Peyer's patch (tissue), 4 donors: ENCODE measurements at regions not wholly inside any gene's neighbourhood (a gene's known extent, or its start where the extent isn't known, plus 50 kb on each side); places are given as distances from the start of the nearest gene placed in this dataset.

Experiments used
- DNase-seq, 3 donors: peaks; one replicate each; pipeline ENCODE4 v3.0.0-alpha.2; 2017 to 2019
- H3K27ac ChIP-seq, 4 donors: fragments of 200-600 bp; sonication (generic); one replicate each; pipeline ENCODE4 v1.5.1; 2016 to 2019
- H3K27me3 ChIP-seq, 2 donors: fragments of 200-600 bp; sonication (generic); one replicate each; pipeline ENCODE4 v1.5.1; 2019
- H3K36me3 ChIP-seq, 3 donors: fragments of 200-600 bp; sonication (generic); one replicate each; pipeline ENCODE4 v1.5.1; 2016 to 2019
- H3K4me1 ChIP-seq, 4 donors: fragments of 200-600 bp; sonication (generic); one replicate each; pipeline ENCODE4 v1.5.1; 2016 to 2019
- H3K4me3 ChIP-seq, 4 donors: fragments of 200-600 bp; sonication (generic); 1 replicate in 3 of 4; 2 replicates in 1 of 4; pipeline ENCODE4 v1.5.1; 2016 to 2019; ENCODE audit warnings: mild to moderate bottlenecking in 1 of 4
- H3K9me3 ChIP-seq, 4 donors: fragments of 200-600 bp; sonication (generic); one replicate each; pipeline ENCODE4 v1.5.1; 2016 to 2019; ENCODE audit warnings: mild to moderate bottlenecking in 1 of 4
- CTCF ChIP-seq, 6 experiments: fragments of 450-650 bp in 4 of 6; fragments of 200-600 bp in 2 of 6; sonication (generic) in 1 of 6; IDR thresholded peaks; one replicate each; pipeline ENCODE4 v1.5.1; 2017 to 2019; ENCODE audit warnings: antibody characterized with exemption in 6 of 6, mild to moderate bottlenecking in 3 of 6, moderate library complexity in 1 of 6
- POLR2A ChIP-seq, 2 donors: fragments of 450-650 bp; IDR thresholded peaks; one replicate each; pipeline ENCODE4 v1.5.1; 2017; ENCODE audit warnings: antibody characterized with exemption in 2 of 2, mild to moderate bottlenecking in 2 of 2, moderate library complexity in 2 of 2

- Histone ChIP-seq H3K27me3 (no peaks in the 10 kb centered on the region), H3K36me3 (no peaks in the 10 kb centered on the region), H3K4me3 (no peak overlapping the region), H3K27ac (no peak overlapping the region), H3K9me3 (no peaks in the 10 kb centered on the region), H3K4me1 (no peaks in the 10 kb centered on the region)
- TF ChIP-seq POLR2A (IDR thresholded peaks at IDR 0.05): no peak
- no peak for TF ChIP-seq CTCF (IDR thresholded peaks at IDR 0.05)
- no peak for DNase-seq
Measured at GRCh38 chr14:87397499-87397898, 595.5 kb downstream of the GALC start.

- H3K4me3 ChIP-seq: no peak overlapping the region
- H3K27ac ChIP-seq: no peak overlapping the region
- no peaks in the 10 kb centered on the region for H3K36me3 ChIP-seq
- no peaks in the 10 kb centered on the region for H3K9me3 ChIP-seq
- no peak for DNase-seq
- no peaks in the 10 kb centered on the region for H3K27me3 ChIP-seq
- H3K4me1 ChIP-seq: no peaks in the 10 kb centered on the region
- no peak for TF ChIP-seq CTCF (IDR thresholded peaks at IDR 0.05)
- no peak for TF ChIP-seq POLR2A (IDR thresholded peaks at IDR 0.05)
Measured at GRCh38 chr14:87391066-87391465, 601.9 kb downstream of the GALC start.

- no peak overlapping the region for H3K4me3 ChIP-seq
- no peaks in the 10 kb centered on the region for H3K27me3 ChIP-seq
- DNase-seq: no peak
- H3K36me3 ChIP-seq: no peaks in the 10 kb centered on the region
- H3K4me1 ChIP-seq: no peaks in the 10 kb centered on the region
- TF ChIP-seq POLR2A (IDR thresholded peaks at IDR 0.05) (no peak), CTCF (IDR thresholded peaks at IDR 0.05) (no peak)
- H3K27ac ChIP-seq: no peak overlapping the region
- H3K9me3 ChIP-seq: no peaks in the 10 kb centered on the region
Measured at GRCh38 chr14:87388946-87389345, 604.0 kb downstream of the GALC start.

- peaks cover 0 to 5% (median 0%) of the 10 kb centered on the region in 4 donors for H3K9me3 ChIP-seq
- no peaks in the 10 kb centered on the region for H3K36me3 ChIP-seq
- no peak overlapping the region for H3K27ac ChIP-seq
- no peaks in the 10 kb centered on the region for H3K4me1 ChIP-seq
- H3K4me3 ChIP-seq: no peak overlapping the region
- no peaks in the 10 kb centered on the region for H3K27me3 ChIP-seq
- no peak for TF ChIP-seq CTCF (IDR thresholded peaks at IDR 0.05)
- no peak for TF ChIP-seq POLR2A (IDR thresholded peaks at IDR 0.05)
- no peak for DNase-seq
Measured at GRCh38 chr14:87387806-87388205, 605.2 kb downstream of the GALC start.

- Histone ChIP-seq H3K9me3 (peaks cover 0 to 5% (median 0%) of the 10 kb centered on the region in 4 donors), H3K27me3 (no peaks in the 10 kb centered on the region), H3K27ac (no peak overlapping the region), H3K4me1 (no peaks in the 10 kb centered on the region), H3K36me3 (no peaks in the 10 kb centered on the region), H3K4me3 (no peak overlapping the region)
- TF ChIP-seq CTCF (IDR thresholded peaks at IDR 0.05) (no peak), POLR2A (IDR thresholded peaks at IDR 0.05) (no peak)
- no peak for DNase-seq
Measured at GRCh38 chr14:87386524-87386923, 606.5 kb downstream of the GALC start.

- H3K36me3 ChIP-seq: no peaks in the 10 kb centered on the region
- H3K27ac ChIP-seq: no peak overlapping the region
- H3K4me3 ChIP-seq: no peak overlapping the region
- TF ChIP-seq CTCF (IDR thresholded peaks at IDR 0.05) (no peak), POLR2A (IDR thresholded peaks at IDR 0.05) (no peak)
- H3K9me3 ChIP-seq: peaks cover 0 to 5% (median 0%) of the 10 kb centered on the region in 4 donors
- no peaks in the 10 kb centered on the region for H3K27me3 ChIP-seq
- no peak for DNase-seq
- H3K4me1 ChIP-seq: no peaks in the 10 kb centered on the region
Measured at GRCh38 chr14:87380054-87380453, 612.9 kb downstream of the GALC start.
